ENCODE measurements at regions not wholly inside any gene's neighbourhood (a gene's known extent, or its start where the extent isn't known, plus 50 kb on each side); places are given as distances from the start of the nearest gene placed in this dataset.

DNA sequence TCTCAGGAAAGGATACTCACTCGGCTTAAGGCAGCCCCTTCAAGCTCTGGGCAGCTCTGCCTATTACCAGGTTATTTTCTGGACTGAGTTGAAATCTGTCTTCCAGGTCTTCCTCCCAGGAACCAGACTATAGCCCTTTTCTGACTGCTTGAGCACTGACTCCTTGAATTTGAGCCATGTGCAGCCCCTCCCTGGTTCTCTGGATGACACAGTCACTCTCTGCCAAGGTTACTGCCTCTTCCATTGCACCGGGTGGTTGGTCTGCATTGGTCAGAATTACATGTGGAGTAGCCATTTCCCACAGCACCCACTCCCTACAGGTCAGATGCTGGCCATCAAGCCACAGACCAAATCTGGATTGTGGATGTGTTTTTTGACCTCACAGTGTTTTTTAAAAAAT, 81.9 kb downstream of the KLF4 start:
- H3K4me2 ChIP-seq = no peak overlapping the region
- H3K79me2 ChIP-seq (ENCODE audit: insufficient read depth, low read depth) = no peaks in the 10 kb centered on the region
- H3K4me3 ChIP-seq (IDR thresholded peaks at IDR 0.05; ENCODE audit: insufficient read depth, low read depth, low read length) = no peak overlapping the region
- H2AFZ ChIP-seq (ENCODE audit: low read depth) = no peak overlapping the region
- no peaks in the 10 kb centered on the region for H4K20me1 ChIP-seq (ENCODE audit: insufficient read depth)
- no peak overlapping the region for H3K27ac ChIP-seq
- TF ChIP-seq, protein P1, sequence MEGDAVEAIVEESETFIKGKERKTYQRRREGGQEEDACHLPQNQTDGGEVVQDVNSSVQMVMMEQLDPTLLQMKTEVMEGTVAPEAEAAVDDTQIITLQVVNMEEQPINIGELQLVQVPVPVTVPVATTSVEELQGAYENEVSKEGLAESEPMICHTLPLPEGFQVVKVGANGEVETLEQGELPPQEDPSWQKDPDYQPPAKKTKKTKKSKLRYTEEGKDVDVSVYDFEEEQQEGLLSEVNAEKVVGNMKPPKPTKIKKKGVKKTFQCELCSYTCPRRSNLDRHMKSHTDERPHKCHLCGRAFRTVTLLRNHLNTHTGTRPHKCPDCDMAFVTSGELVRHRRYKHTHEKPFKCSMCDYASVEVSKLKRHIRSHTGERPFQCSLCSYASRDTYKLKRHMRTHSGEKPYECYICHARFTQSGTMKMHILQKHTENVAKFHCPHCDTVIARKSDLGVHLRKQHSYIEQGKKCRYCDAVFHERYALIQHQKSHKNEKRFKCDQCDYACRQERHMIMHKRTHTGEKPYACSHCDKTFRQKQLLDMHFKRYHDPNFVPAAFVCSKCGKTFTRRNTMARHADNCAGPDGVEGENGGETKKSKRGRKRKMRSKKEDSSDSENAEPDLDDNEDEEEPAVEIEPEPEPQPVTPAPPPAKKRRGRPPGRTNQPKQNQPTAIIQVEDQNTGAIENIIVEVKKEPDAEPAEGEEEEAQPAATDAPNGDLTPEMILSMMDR (conservative IDR thresholded peaks at IDR 0.05; ENCODE audit: low read depth, low read length) = no peak
- H3K4me1 ChIP-seq (ENCODE audit: low read depth, poor library complexity, severe bottlenecking) = no peaks in the 10 kb centered on the region
- no peak overlapping the region for H3K9ac ChIP-seq
- H3K27me3 ChIP-seq (ENCODE audit: insufficient read depth, low read depth) = no peaks in the 10 kb centered on the region
- no peaks in the 10 kb centered on the region for H3K36me3 ChIP-seq (ENCODE audit: insufficient read depth)

DNA sequence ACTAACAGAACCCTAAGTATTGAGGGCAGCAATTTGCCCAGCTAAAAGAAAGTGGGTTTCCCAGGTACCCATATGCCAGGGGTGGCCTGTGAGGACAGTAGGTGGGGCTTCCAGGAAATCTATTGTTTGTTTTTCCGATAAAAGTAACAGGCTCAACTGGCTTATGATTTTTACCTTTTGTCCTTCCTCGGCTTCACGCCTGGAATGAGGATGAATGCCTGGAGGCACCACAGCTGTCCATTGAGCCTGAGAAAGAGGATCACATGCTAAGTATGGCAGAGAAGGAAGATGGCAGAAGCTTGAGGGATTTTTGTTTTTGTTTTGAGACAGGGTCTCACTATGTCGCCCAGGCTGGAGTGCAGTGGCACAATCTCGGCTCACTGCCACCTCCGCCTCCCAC, 84.1 kb downstream of the KLF4 start:
- no peaks in the 10 kb centered on the region for H3K27me3 ChIP-seq (ENCODE audit: insufficient read depth, low read depth)
- H2AFZ ChIP-seq (ENCODE audit: low read depth) = no peak overlapping the region
- no peak overlapping the region for H3K9ac ChIP-seq
- H4K20me1 ChIP-seq (ENCODE audit: insufficient read depth) = no peaks in the 10 kb centered on the region
- H3K4me2 ChIP-seq = no peak overlapping the region
- H3K4me1 ChIP-seq (ENCODE audit: low read depth, poor library complexity, severe bottlenecking) = no peaks in the 10 kb centered on the region
- H3K4me3 ChIP-seq (IDR thresholded peaks at IDR 0.05; ENCODE audit: insufficient read depth, low read depth, low read length) = no peak overlapping the region
- no peaks in the 10 kb centered on the region for H3K79me2 ChIP-seq (ENCODE audit: insufficient read depth, low read depth)
- H3K36me3 ChIP-seq (ENCODE audit: insufficient read depth) = no peaks in the 10 kb centered on the region
- H3K27ac ChIP-seq = no peak overlapping the region
- TF ChIP-seq, protein P1 (conservative IDR thresholded peaks at IDR 0.05; ENCODE audit: low read depth, low read length) = no peak

DNA sequence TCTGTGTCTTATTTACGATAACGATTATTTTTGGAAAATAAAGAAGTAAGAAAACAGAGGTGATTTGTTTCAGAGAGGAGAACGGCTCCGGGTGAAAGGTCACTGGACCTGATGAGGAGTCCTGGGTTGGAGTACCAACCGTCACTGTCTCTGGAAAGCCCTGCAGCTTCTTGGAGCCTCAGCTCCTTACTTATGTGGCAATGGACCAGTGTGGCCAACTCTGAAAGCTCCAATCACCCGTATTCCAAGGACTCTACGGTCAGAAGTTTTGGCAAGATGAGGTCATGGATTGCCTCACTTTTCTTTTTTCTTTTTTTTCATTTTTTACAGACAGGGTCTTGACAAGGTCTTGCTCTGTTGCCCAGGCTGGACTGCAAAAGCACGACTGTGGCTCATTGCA, 84.8 kb downstream of the KLF4 start:
- no peaks in the 10 kb centered on the region for H3K4me1 ChIP-seq (ENCODE audit: low read depth, poor library complexity, severe bottlenecking)
- TF ChIP-seq, protein P1 (conservative IDR thresholded peaks at IDR 0.05; ENCODE audit: low read depth, low read length) = no peak
- H4K20me1 ChIP-seq (ENCODE audit: insufficient read depth) = no peaks in the 10 kb centered on the region
- H3K9ac ChIP-seq = no peak overlapping the region
- H3K4me3 ChIP-seq (IDR thresholded peaks at IDR 0.05; ENCODE audit: insufficient read depth, low read depth, low read length) = no peak overlapping the region
- no peak overlapping the region for H3K27ac ChIP-seq
- no peak overlapping the region for H3K4me2 ChIP-seq
- no peaks in the 10 kb centered on the region for H3K79me2 ChIP-seq (ENCODE audit: insufficient read depth, low read depth)
- no peak overlapping the region for H2AFZ ChIP-seq (ENCODE audit: low read depth)
- no peaks in the 10 kb centered on the region for H3K36me3 ChIP-seq (ENCODE audit: insufficient read depth)
- H3K27me3 ChIP-seq (ENCODE audit: insufficient read depth, low read depth) = no peaks in the 10 kb centered on the region

DNA sequence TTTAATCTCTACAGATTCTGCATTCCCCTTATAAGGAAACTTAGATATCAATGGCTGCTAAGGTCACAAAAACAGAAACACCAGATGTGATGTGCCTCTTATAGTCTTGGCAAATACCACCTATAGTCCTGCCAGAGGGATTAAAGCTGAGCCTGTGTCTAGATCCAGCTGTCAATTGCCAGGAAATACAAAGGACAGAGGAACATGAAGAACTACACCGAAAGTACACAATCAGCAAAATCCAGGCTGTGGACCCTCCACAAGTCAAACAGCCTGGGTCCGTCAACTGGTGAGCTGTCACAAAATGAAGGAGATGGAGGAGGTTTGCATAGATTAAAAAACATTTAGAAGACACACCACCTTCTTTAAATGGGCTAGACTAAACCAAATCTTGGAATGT, 85.4 kb downstream of the KLF4 start:
- H3K27me3 ChIP-seq (ENCODE audit: insufficient read depth, low read depth) = no peaks in the 10 kb centered on the region
- H3K4me1 ChIP-seq (ENCODE audit: low read depth, poor library complexity, severe bottlenecking) = no peaks in the 10 kb centered on the region
- H3K4me3 ChIP-seq (IDR thresholded peaks at IDR 0.05; ENCODE audit: insufficient read depth, low read depth, low read length) = no peak overlapping the region
- no peak overlapping the region for H2AFZ ChIP-seq (ENCODE audit: low read depth)
- no peaks in the 10 kb centered on the region for H4K20me1 ChIP-seq (ENCODE audit: insufficient read depth)
- no peak overlapping the region for H3K27ac ChIP-seq
- TF ChIP-seq, protein P1 (conservative IDR thresholded peaks at IDR 0.05; ENCODE audit: low read depth, low read length) = no peak
- no peak overlapping the region for H3K9ac ChIP-seq
- H3K79me2 ChIP-seq (ENCODE audit: insufficient read depth, low read depth) = no peaks in the 10 kb centered on the region
- H3K36me3 ChIP-seq (ENCODE audit: insufficient read depth) = no peaks in the 10 kb centered on the region
- H3K4me2 ChIP-seq = no peak overlapping the region

All from KMS-11 (cell line).